ENCODE measurements at regions not wholly inside any gene's neighbourhood (a gene's known extent, or its start where the extent isn't known, plus 50 kb on each side); places are given as distances from the start of the nearest gene placed in this dataset.

- H3K79me2 ChIP-seq (ENCODE audit: insufficient read depth, low read length), result no peaks in the 10 kb centered on the region
- Mint-ChIP-seq H3K9me3 (no peaks in the 10 kb centered on the region), H3K27ac (no peak overlapping the region), H3K36me3 (ENCODE audit: insufficient read depth in 1 of 3, low read depth in 3 of 3) (0 out of 7 replicates have a peak, but pooled peaks cover 0 to 2% (median 0%) of the 10 kb centered on the region in 3 experiments), H3K27me3 (ENCODE audit: low read depth) (peaks cover 4% of the 10 kb centered on the region), H3K4me1 (no peaks in the 10 kb centered on the region), H3K4me3 (no peak overlapping the region)
- H3K56ac ChIP-seq (ENCODE audit: insufficient read length, low read depth, low read length), result no peak overlapping the region
- no peak overlapping the region for H3K18ac ChIP-seq (ENCODE audit: insufficient read length, low read depth, low read length)
- H2BK20ac ChIP-seq (ENCODE audit: low read depth, low read length, poor library complexity, severe bottlenecking), result no peak overlapping the region
- no peak overlapping the region for H2AK5ac ChIP-seq (ENCODE audit: insufficient read length, low read length)
- no peak overlapping the region for H3K27ac ChIP-seq (ENCODE audit: insufficient read length, low read depth, low read length)
- TF ChIP-seq, protein P1, sequence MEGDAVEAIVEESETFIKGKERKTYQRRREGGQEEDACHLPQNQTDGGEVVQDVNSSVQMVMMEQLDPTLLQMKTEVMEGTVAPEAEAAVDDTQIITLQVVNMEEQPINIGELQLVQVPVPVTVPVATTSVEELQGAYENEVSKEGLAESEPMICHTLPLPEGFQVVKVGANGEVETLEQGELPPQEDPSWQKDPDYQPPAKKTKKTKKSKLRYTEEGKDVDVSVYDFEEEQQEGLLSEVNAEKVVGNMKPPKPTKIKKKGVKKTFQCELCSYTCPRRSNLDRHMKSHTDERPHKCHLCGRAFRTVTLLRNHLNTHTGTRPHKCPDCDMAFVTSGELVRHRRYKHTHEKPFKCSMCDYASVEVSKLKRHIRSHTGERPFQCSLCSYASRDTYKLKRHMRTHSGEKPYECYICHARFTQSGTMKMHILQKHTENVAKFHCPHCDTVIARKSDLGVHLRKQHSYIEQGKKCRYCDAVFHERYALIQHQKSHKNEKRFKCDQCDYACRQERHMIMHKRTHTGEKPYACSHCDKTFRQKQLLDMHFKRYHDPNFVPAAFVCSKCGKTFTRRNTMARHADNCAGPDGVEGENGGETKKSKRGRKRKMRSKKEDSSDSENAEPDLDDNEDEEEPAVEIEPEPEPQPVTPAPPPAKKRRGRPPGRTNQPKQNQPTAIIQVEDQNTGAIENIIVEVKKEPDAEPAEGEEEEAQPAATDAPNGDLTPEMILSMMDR (conservative IDR thresholded peaks at IDR 0.05), result no peak
- no peak overlapping the region for H2BK12ac ChIP-seq (ENCODE audit: insufficient read length, low read depth, low read length)
- no CpG with 5 or more reads among the region's 2 CpGs for WGBS (ENCODE audit: extremely low coverage, insufficient read length, low lambda C conversion rate)
- no peak overlapping the region for H3K4ac ChIP-seq (ENCODE audit: low read depth, low read length)
- no peaks in the 10 kb centered on the region for H4K20me1 ChIP-seq (ENCODE audit: control insufficient read depth, insufficient read depth, insufficient read length)
- no peak overlapping the region for H3K4me2 ChIP-seq (ENCODE audit: insufficient read depth, insufficient read length, low read length)
- no peak overlapping the region for H3T11ph ChIP-seq (ENCODE audit: low read length)
- no peak overlapping the region for H3K14ac ChIP-seq (ENCODE audit: insufficient read depth, low read length)
- no peaks in the 10 kb centered on the region for H3K9me3 ChIP-seq (ENCODE audit: control insufficient read depth, low read depth, low read length)
- no peaks in the 10 kb centered on the region for H3K27me3 ChIP-seq (ENCODE audit: insufficient read depth, low read length)
- H4K8ac ChIP-seq (replicated peaks; ENCODE audit: insufficient read length, low read depth, low read length), result no peak overlapping the region
- H3K4me1 ChIP-seq (ENCODE audit: insufficient read depth, low read length), result no peaks in the 10 kb centered on the region
- no peak overlapping the region for H3K9ac ChIP-seq (ENCODE audit: extremely low read depth, insufficient read length, low read length)
- H4K91ac ChIP-seq (ENCODE audit: insufficient read length, low read depth, low read length), result no peak overlapping the region
- H2BK120ac ChIP-seq (ENCODE audit: low read depth, low read length, poor library complexity, severe bottlenecking), result no peak overlapping the region
- DNase-seq, result no peak
- H3K23ac ChIP-seq (ENCODE audit: insufficient read length, low read depth, low read length), result no peak overlapping the region
- no peak overlapping the region for H4K5ac ChIP-seq (ENCODE audit: insufficient read length, low read depth, low read length)
- H2BK15ac ChIP-seq (ENCODE audit: low read depth, low read length), result no peak overlapping the region
- H2AFZ ChIP-seq (ENCODE audit: low read length), result no peak overlapping the region
- no peak overlapping the region for H2BK5ac ChIP-seq (ENCODE audit: insufficient read length, low read length)
- H3K79me1 ChIP-seq (ENCODE audit: insufficient read depth, low read depth, low read length, poor library complexity, severe bottlenecking), result no peaks in the 10 kb centered on the region
- H3K23me2 ChIP-seq (ENCODE audit: insufficient read length, low read depth, low read length, poor library complexity, severe bottlenecking), result no peaks in the 10 kb centered on the region
Measured at GRCh38 chr5:3836528-3836927, 240.9 kb downstream of the IRX1 start.

Measured in H9 (cell line).